Natural killer cell (primary cell): ENCODE measurements at regions not wholly inside any gene's neighbourhood (a gene's known extent, or its start where the extent isn't known, plus 50 kb on each side); places are given as distances from the start of the nearest gene placed in this dataset.

ENCODE experiments used
- ATAC-seq, 3 donors: fragments of 150-1000 bp in 2 of 3; fragments of 200-7000 bp in 1 of 3; cut with Tn5 transposase; 1 replicate in 1 of 3; 2 replicates in 2 of 3; pipeline ENCODE4 v1.10.0; 2021; ENCODE audit warnings: mild to moderate bottlenecking in 2 of 3, moderate library complexity in 2 of 3
- DNase-seq, 2 donors: peaks; one replicate each; pipeline versions ENCODE4 v3.0.0 to v3.0.0-alpha.2; 2013 to 2021; ENCODE audit warnings: mixed read lengths in 1 of 2
- H3K27ac ChIP-seq: one replicate; pipeline ENCODE4 v1.5.1; 2013; ENCODE audit warnings: mild to moderate bottlenecking, low read length
- H3K27me3 ChIP-seq: one replicate; pipeline ENCODE4 v1.6.1; 2013; ENCODE audit warnings: low read length; ENCODE audit not compliant: control insufficient read depth, insufficient read depth
- H3K36me3 ChIP-seq: one replicate; pipeline ENCODE4 v1.6.1; 2013; ENCODE audit warnings: low read length; ENCODE audit not compliant: control insufficient read depth, insufficient read depth
- H3K4me1 ChIP-seq: one replicate; pipeline ENCODE4 v1.6.1; 2013; ENCODE audit warnings: low read length; ENCODE audit not compliant: control insufficient read depth, insufficient read depth
- H3K4me3 ChIP-seq: one replicate; pipeline ENCODE4 v1.5.1; 2013; ENCODE audit warnings: low read length
- H3K9me3 ChIP-seq: one replicate; pipeline ENCODE4 v1.6.1; 2013; ENCODE audit warnings: low read length; ENCODE audit not compliant: control insufficient read depth, insufficient read depth
- H3K27ac Mint-ChIP-seq, 2 donors: one replicate each; pipeline ENCODE4 v1.8.0; 2022; ENCODE audit warnings: mild to moderate bottlenecking in 2 of 2, mixed read lengths in 2 of 2, moderate library complexity in 1 of 2
- H3K27me3 Mint-ChIP-seq, 2 donors: one replicate each; pipeline ENCODE4 v1.8.0; 2022; ENCODE audit warnings: low read depth in 2 of 2, mixed read lengths in 2 of 2
- H3K36me3 Mint-ChIP-seq: one replicate; pipeline ENCODE4 v1.8.0; 2022; ENCODE audit warnings: mixed read lengths
- H3K4me1 Mint-ChIP-seq, 2 donors: one replicate each; pipeline ENCODE4 v1.8.0; 2022; ENCODE audit warnings: mixed read lengths in 2 of 2
- H3K4me3 Mint-ChIP-seq: one replicate; pipeline ENCODE4 v1.8.0; 2022; ENCODE audit warnings: mild to moderate bottlenecking, moderate library complexity, mixed read lengths
- H3K9me3 Mint-ChIP-seq, 2 donors: one replicate each; pipeline ENCODE4 v1.8.0; 2022; ENCODE audit warnings: mixed read lengths in 2 of 2
- WGBS: methylation state at CpG from one replicate; pipeline ENCODE4 v1.1.7; 2013; ENCODE audit warnings: missing lambda C conversion rate; ENCODE audit not compliant: insufficient coverage; 5-methylcytosine and 5-hydroxymethylcytosine counted together
- intact Hi-C: fragments of 100-400 bp; cut with micrococcal nuclease; formaldehyde crosslinking; loops from one replicate; pipeline ENCODE4 v1.14.2; 2022
- TF ChIP-seq, protein P1 (sequence below): fragments of 200-600 bp; IDR thresholded peaks from one replicate; pipeline ENCODE4 v1.8.0; 2022; ENCODE audit warnings: antibody characterized with exemption

DNA sequence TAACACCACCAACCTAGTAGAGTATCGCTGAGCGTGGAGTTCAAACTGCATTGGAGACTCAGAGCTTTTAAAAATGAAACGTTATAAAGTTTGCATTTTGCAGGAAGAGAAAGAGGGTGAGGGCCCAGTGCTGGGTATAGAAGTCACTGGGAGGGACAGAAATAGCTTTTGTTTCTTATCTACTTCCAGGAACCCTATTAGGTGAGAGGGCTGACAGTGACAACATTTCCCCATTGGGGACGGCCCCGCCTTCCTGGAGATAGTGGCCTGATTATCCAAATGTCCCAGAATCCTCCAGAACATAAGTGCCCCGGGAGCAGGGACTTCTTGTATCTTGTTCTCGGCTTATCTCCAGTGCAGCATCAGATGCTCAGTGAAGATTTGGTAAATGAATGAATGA lies 574.9 kb downstream of the PTPRU start:
- no peaks in the 10 kb centered on the region for H3K4me1 Mint-ChIP-seq
- H3K9me3 Mint-ChIP-seq, result no peaks in the 10 kb centered on the region
- H3K4me3 ChIP-seq, result no peak overlapping the region
- H3K4me3 Mint-ChIP-seq, result no peak overlapping the region
- DNase-seq, result no peak
- intact Hi-C loops, result no loop called here
- TF ChIP-seq, protein P1, sequence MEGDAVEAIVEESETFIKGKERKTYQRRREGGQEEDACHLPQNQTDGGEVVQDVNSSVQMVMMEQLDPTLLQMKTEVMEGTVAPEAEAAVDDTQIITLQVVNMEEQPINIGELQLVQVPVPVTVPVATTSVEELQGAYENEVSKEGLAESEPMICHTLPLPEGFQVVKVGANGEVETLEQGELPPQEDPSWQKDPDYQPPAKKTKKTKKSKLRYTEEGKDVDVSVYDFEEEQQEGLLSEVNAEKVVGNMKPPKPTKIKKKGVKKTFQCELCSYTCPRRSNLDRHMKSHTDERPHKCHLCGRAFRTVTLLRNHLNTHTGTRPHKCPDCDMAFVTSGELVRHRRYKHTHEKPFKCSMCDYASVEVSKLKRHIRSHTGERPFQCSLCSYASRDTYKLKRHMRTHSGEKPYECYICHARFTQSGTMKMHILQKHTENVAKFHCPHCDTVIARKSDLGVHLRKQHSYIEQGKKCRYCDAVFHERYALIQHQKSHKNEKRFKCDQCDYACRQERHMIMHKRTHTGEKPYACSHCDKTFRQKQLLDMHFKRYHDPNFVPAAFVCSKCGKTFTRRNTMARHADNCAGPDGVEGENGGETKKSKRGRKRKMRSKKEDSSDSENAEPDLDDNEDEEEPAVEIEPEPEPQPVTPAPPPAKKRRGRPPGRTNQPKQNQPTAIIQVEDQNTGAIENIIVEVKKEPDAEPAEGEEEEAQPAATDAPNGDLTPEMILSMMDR, result no peak
- no peaks in the 10 kb centered on the region for H3K36me3 Mint-ChIP-seq
- no peaks in the 10 kb centered on the region for H3K36me3 ChIP-seq
- no peaks in the 10 kb centered on the region for H3K27me3 ChIP-seq
- H3K9me3 ChIP-seq, result no peaks in the 10 kb centered on the region
- H3K27ac Mint-ChIP-seq, result no peak overlapping the region
- ATAC-seq, result no peak
- H3K4me1 ChIP-seq, result no peaks in the 10 kb centered on the region
- peaks cover 6 to 8% of the 10 kb centered on the region in 2 donors for H3K27me3 Mint-ChIP-seq
- 68% methylated on average over 7 of the region's 7 CpGs for WGBS
- H3K27ac ChIP-seq, result no peak overlapping the region

DNA sequence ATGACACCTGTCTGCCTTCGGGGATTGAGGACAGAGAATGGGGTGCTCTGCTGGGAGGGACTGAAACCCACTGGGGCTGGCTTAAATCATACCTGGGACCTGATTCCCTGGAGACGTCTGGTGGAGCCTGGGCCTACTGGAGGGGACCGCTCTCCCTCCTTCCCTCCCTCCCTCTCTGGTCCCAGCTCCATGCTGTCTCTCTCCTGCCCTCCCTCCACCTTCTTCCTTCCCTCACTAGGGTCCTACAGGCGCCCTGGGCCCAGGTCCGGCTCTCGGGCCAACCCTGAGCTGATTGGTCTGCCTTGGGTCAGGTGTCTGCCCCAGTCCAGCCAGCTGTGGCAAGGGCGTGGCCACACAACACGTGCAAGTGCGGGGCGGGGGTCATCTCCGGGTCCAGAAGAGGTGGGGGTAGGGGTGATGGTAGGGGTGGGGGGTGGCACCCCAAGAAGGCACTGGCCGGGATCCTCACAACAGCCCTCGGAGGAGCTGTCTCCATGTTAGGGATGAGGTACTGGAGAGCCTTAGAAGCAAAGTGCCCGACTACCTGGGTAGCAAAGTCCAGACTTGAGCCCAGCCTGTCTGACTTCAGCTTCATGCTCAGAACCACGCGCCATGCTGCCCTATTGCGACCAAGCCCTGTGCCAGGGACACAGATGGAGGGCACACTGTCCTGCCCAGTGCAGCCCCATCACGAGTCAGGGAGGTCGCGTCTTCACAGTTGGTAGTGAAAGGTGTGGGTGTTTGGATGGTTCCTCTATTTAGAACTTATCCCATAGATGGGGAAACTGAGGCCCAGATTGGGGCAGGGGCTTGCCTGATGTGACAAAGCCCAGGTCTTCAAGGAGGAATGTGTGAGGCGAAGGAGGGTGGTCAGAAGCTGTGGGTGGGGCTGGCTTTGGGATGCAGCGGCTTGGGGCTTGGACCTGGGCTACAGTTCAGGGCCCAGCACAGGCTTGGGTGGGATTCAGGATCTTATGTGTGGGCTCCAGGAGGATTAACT lies 574.1 kb downstream of the PTPRU start:
- DNase-seq (no peak), ATAC-seq (no peak)
- H3K9me3 ChIP-seq, result no peaks in the 10 kb centered on the region
- Mint-ChIP-seq H3K27me3 (peaks cover 0 to 4% of the 10 kb centered on the region in 2 donors), H3K4me1 (no peaks in the 10 kb centered on the region), H3K27ac (no peak overlapping the region), H3K9me3 (no peaks in the 10 kb centered on the region), H3K4me3 (no peak overlapping the region), H3K36me3 (no peaks in the 10 kb centered on the region)
- H3K27ac ChIP-seq, result no peak overlapping the region
- H3K27me3 ChIP-seq, result no peaks in the 10 kb centered on the region
- TF ChIP-seq, protein P1, result no peak
- intact Hi-C loops, result no loop called here
- H3K4me1 ChIP-seq, result no peaks in the 10 kb centered on the region
- H3K36me3 ChIP-seq, result no peaks in the 10 kb centered on the region
- 87% methylated on average over 17 of the region's 22 CpGs for WGBS
- no peak overlapping the region for H3K4me3 ChIP-seq

DNA sequence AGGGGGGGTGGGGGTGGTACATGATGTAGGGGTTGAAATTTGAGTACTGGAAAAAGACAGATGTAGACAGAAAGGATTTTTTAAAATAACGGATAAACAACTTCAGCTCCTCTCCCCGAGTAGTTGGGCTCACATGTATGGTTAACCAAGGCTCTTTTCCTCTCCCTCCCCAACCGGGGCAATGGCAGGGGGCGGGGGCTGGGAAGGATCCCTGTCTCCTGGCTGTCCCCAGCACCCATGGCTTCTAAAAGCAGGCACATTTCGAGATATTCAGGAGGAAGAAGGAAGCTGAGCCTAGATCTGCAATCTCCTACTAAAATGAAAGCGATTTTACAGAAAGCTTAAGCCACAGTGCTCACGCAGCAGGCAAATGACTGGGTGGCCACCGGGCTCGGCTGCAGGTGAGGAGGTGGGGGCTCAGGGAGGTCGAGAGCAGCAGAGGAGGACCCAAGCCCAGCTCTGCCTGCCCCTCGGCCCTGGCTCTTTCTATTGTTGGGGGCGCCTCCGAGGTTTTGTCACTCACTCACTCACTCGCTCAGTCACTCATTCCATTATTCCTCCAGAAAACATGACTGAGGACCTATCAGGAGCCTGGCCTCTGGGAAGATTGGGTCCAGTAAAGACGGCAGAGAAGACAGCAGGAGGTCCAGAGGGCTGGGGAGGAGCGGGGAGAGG lies 573.3 kb downstream of the PTPRU start:
- Mint-ChIP-seq H3K4me1 (no peaks in the 10 kb centered on the region), H3K4me3 (no peak overlapping the region), H3K27ac (no peak overlapping the region), H3K27me3 (peaks cover 0 to 4% of the 10 kb centered on the region in 2 donors), H3K36me3 (no peaks in the 10 kb centered on the region), H3K9me3 (no peaks in the 10 kb centered on the region)
- no peaks in the 10 kb centered on the region for H3K4me1 ChIP-seq
- no peaks in the 10 kb centered on the region for H3K36me3 ChIP-seq
- intact Hi-C loops, result no loop called here
- no peaks in the 10 kb centered on the region for H3K27me3 ChIP-seq
- no peak overlapping the region for H3K4me3 ChIP-seq
- TF ChIP-seq, protein P1, result no peak
- H3K9me3 ChIP-seq, result no peaks in the 10 kb centered on the region
- H3K27ac ChIP-seq, result no peak overlapping the region
- WGBS, result 75% methylated on average over 15 of the region's 16 CpGs
- ATAC-seq, result no peak
- no peak for DNase-seq
